ENCODE measurements at regions not wholly inside any gene's neighbourhood (a gene's known extent, or its start where the extent isn't known, plus 50 kb on each side); places are given as distances from the start of the nearest gene placed in this dataset.
"Not testable (repeated sequence)": the region's sequence is repeated elsewhere in the genome, so short reads cannot be mapped to it uniquely, and the experiment has no call there.

- no peak for DNase-seq
Observed at GRCh38 chr4:148852092-148852699, 410.0 kb upstream of the NR3C2 start.

- DNase-seq: no peak
Observed at GRCh38 chr4:148850257-148850995, 408.2 kb upstream of the NR3C2 start.

- DNase-seq: no peak
Observed at GRCh38 chr4:148849581-148849980, 407.4 kb upstream of the NR3C2 start.

- no peak for DNase-seq
Observed at GRCh38 chr4:148847544-148848255, 405.5 kb upstream of the NR3C2 start.

GRCh38 chr4:148845609-148846008 lies 403.4 kb upstream of the NR3C2 start:
- DNase-seq: no peak

- DNase-seq: no peak
Observed at GRCh38 chr4:148843625-148844024, 401.4 kb upstream of the NR3C2 start.

- DNase-seq: no peak
Observed at GRCh38 chr4:148842843-148843242, 400.6 kb upstream of the NR3C2 start.

GRCh38 chr4:148837571-148837970 lies 395.4 kb upstream of the NR3C2 start:
- not testable (repeated sequence) for DNase-seq

- no peak for DNase-seq
Observed at GRCh38 chr4:148834804-148835631, 392.8 kb upstream of the NR3C2 start.

GRCh38 chr4:148831945-148832344 lies 389.7 kb upstream of the NR3C2 start:
- no peak for DNase-seq

GRCh38 chr4:148828291-148828690 lies 386.1 kb upstream of the NR3C2 start:
- DNase-seq: no peak

GRCh38 chr4:148827781-148828180 lies 385.6 kb upstream of the NR3C2 start:
- no peak for DNase-seq

- DNase-seq: no peak
Observed at GRCh38 chr4:148823419-148823769, 381.2 kb upstream of the NR3C2 start.

GRCh38 chr4:148822572-148823418 lies 380.6 kb upstream of the NR3C2 start:
- DNase-seq: no peak

- no peak for DNase-seq
Observed at GRCh38 chr4:148814030-148814429, 371.8 kb upstream of the NR3C2 start.

GRCh38 chr4:148813289-148813688 lies 371.1 kb upstream of the NR3C2 start:
- no peak for DNase-seq

- DNase-seq: no peak
Observed at GRCh38 chr4:148812101-148812500, 369.9 kb upstream of the NR3C2 start.

GRCh38 chr4:148810461-148810860 lies 368.2 kb upstream of the NR3C2 start:
- DNase-seq: no peak

- DNase-seq: no peak
Observed at GRCh38 chr4:148808416-148808815, 366.2 kb upstream of the NR3C2 start.

GRCh38 chr4:148800940-148801339 lies 358.7 kb upstream of the NR3C2 start:
- DNase-seq: no peak

GRCh38 chr4:148800336-148800885 lies 358.2 kb upstream of the NR3C2 start:
- no peak for DNase-seq
